ENCODE measurements at regions not wholly inside any gene's neighbourhood (a gene's known extent, or its start where the extent isn't known, plus 50 kb on each side); places are given as distances from the start of the nearest gene placed in this dataset.
"Not testable (repeated sequence)": the region's sequence is repeated elsewhere in the genome, so short reads cannot be mapped to it uniquely, and the experiment has no call there.

- DNase-seq (ENCODE audit: low read depth) = no peak
- Histone ChIP-seq H3K36me3 (ENCODE audit: control insufficient read depth, insufficient read depth, low read length) (no peaks in the 10 kb centered on the region), H3K4me3 (ENCODE audit: low read depth, low read length) (no peak overlapping the region), H3K27me3 (ENCODE audit: control insufficient read depth, insufficient read depth, low read length) (no peaks in the 10 kb centered on the region)
- TF ChIP-seq, protein P1, sequence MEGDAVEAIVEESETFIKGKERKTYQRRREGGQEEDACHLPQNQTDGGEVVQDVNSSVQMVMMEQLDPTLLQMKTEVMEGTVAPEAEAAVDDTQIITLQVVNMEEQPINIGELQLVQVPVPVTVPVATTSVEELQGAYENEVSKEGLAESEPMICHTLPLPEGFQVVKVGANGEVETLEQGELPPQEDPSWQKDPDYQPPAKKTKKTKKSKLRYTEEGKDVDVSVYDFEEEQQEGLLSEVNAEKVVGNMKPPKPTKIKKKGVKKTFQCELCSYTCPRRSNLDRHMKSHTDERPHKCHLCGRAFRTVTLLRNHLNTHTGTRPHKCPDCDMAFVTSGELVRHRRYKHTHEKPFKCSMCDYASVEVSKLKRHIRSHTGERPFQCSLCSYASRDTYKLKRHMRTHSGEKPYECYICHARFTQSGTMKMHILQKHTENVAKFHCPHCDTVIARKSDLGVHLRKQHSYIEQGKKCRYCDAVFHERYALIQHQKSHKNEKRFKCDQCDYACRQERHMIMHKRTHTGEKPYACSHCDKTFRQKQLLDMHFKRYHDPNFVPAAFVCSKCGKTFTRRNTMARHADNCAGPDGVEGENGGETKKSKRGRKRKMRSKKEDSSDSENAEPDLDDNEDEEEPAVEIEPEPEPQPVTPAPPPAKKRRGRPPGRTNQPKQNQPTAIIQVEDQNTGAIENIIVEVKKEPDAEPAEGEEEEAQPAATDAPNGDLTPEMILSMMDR (IDR thresholded peaks at IDR 0.05; ENCODE audit: insufficient read depth, low read length, poor library complexity, severe bottlenecking) = no peak
Measured at GRCh38 chr12:75744607-75745256, 233.3 kb upstream of the KRR1 start.

GRCh38 chr12:75742961-75743360, 231.6 kb upstream of the KRR1 start:
- H3K27me3 ChIP-seq (ENCODE audit: control insufficient read depth, insufficient read depth, low read length) = no peaks in the 10 kb centered on the region
- TF ChIP-seq, protein P1 (IDR thresholded peaks at IDR 0.05; ENCODE audit: insufficient read depth, low read length, poor library complexity, severe bottlenecking) = no peak
- no peak for DNase-seq (ENCODE audit: low read depth)
- no peak overlapping the region for H3K4me3 ChIP-seq (ENCODE audit: low read depth, low read length)
- no peaks in the 10 kb centered on the region for H3K36me3 ChIP-seq (ENCODE audit: control insufficient read depth, insufficient read depth, low read length)

DNA sequence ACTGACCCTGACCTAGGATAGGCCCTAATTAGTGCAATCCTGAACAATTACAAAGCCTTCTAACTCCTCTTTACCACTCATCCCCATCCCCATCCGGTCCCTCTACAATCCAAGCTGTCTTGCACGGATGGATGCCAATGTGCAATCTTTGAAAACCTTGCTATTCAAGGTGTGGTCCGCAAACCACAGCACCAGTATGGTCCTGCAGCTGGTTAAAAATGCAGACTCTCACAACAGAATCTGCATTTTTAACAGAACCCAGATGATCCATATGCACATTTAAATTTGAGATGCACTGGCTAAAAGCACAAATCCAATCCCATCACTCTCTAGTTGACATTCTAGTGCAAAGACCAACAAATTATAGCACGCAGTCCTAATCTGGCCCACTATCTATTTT, 230.6 kb upstream of the KRR1 start:
- Histone ChIP-seq H3K4me3 (ENCODE audit: low read depth, low read length) (no peak overlapping the region), H3K36me3 (ENCODE audit: control insufficient read depth, insufficient read depth, low read length) (no peaks in the 10 kb centered on the region), H3K27me3 (ENCODE audit: control insufficient read depth, insufficient read depth, low read length) (no peaks in the 10 kb centered on the region)
- DNase-seq (ENCODE audit: low read depth) = no peak
- TF ChIP-seq, protein P1 (IDR thresholded peaks at IDR 0.05; ENCODE audit: insufficient read depth, low read length, poor library complexity, severe bottlenecking) = no peak

DNA sequence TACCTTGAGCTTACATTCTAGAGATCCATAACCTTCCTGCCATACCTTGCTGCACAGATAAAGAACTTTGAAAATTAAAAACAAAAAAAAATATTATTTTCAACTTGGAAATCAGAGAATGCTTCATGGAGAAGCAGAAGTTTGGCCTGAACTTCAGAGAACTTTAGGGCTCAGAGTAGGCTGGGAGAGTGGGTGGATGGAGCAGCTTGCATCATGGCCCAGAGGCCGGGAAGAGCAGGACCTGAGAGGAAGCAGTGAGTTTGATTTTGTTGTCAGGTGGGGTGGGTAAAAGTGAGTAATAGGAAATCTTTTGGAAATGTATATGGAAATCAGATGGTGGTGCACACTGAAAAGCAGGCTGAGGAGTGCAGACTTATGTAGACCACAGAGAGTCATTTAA, 228.5 kb upstream of the KRR1 start:
- Histone ChIP-seq H3K36me3 (ENCODE audit: control insufficient read depth, insufficient read depth, low read length) (no peaks in the 10 kb centered on the region), H3K4me3 (ENCODE audit: low read depth, low read length) (no peak overlapping the region), H3K27me3 (ENCODE audit: control insufficient read depth, insufficient read depth, low read length) (no peaks in the 10 kb centered on the region)
- TF ChIP-seq, protein P1 (IDR thresholded peaks at IDR 0.05; ENCODE audit: insufficient read depth, low read length, poor library complexity, severe bottlenecking) = no peak
- no peak for DNase-seq (ENCODE audit: low read depth)

GRCh38 chr12:75739098-75739497, 227.7 kb upstream of the KRR1 start:
- not testable (repeated sequence) for H3K36me3 ChIP-seq (ENCODE audit: control insufficient read depth, insufficient read depth, low read length); H3K27me3 ChIP-seq (ENCODE audit: control insufficient read depth, insufficient read depth, low read length); DNase-seq (ENCODE audit: low read depth); H3K4me3 ChIP-seq (ENCODE audit: low read depth, low read length)

DNA sequence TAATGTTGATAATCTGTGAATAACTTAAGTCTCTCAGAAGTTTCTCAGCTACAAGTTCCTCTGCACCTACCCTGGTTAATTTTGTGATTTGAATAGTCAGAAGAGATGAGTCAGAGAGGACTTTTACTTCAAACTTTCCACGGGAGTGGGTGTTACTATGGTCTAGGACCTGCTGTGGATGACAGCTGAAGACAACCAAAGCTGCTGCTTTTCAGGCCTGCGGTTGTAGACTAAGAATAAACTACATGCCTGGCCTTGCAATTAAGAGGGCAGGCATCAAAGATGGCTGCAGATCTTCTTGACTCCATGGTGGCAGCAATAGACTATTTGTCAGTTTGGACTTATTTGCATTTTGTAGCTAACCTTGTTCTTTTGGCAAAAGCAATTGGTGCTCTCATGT, 227.1 kb upstream of the KRR1 start:
- H3K36me3 ChIP-seq (ENCODE audit: control insufficient read depth, insufficient read depth, low read length) = no peaks in the 10 kb centered on the region
- no peaks in the 10 kb centered on the region for H3K27me3 ChIP-seq (ENCODE audit: control insufficient read depth, insufficient read depth, low read length)
- TF ChIP-seq, protein P1 (IDR thresholded peaks at IDR 0.05; ENCODE audit: insufficient read depth, low read length, poor library complexity, severe bottlenecking) = no peak
- no peak overlapping the region for H3K4me3 ChIP-seq (ENCODE audit: low read depth, low read length)
- no peak for DNase-seq (ENCODE audit: low read depth)

All from kidney epithelial cell (primary cell).